Stimulated activated CD8-positive, alpha-beta memory T cell treated with anti-CD3 and anti-CD28 coated beads, Interleukin-4, amount 100 ng/mL, for 4 hours (primary cell): ENCODE measurements at regions not wholly inside any gene's neighbourhood (a gene's known extent, or its start where the extent isn't known, plus 50 kb on each side); places are given as distances from the start of the nearest gene placed in this dataset.

ENCODE experiments used
- DNase-seq, 2 donors: peaks; one replicate each; pipeline ENCODE4 v3.0.0-alpha.2; 2020; ENCODE audit warnings: low read depth in 2 of 2, low spot score in 1 of 2

DNA sequence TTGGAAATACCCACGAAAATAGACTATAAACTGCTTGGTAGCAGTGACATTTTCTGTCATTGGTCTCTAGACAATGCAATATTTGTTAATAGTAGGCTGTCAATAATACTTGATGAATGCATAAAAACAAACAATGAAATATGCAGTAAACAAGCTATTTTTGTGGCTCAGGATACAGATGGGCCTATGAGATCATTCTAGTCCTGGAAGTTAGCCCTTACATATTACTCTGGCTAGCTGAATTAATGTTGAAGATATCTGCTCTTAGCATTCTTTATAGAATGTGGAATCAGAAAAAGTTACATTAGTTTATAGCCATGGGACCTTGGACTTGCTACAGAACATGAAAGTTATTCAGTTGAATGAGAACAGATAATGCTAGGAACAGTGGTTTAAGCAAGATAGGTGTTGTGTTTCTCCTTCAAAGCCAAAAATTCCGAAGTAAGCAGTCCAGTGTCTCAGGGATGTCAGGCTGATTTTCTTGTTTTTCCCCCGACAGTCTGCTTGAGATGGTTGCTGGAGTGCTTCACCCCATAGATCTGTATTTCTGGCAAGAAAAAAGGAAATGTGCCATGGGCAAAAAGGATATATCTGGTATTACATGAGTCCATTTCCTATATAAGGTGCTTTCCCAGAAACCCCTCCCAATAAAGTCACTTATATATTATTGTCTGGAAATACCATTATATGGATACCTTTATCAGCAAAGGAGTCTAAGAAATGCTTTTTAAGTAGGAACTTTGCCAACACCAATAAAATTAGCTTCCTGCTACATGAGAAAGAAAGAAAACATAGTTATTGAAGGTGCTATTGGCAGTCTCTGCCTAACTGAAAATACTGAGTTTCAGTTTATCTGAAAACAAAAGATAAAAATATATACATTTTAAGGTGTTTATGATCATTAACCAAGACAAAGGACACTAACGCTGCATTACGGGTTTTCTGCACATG lies 619.4 kb upstream of the ATP2B1 start:
- no peak for DNase-seq

DNA sequence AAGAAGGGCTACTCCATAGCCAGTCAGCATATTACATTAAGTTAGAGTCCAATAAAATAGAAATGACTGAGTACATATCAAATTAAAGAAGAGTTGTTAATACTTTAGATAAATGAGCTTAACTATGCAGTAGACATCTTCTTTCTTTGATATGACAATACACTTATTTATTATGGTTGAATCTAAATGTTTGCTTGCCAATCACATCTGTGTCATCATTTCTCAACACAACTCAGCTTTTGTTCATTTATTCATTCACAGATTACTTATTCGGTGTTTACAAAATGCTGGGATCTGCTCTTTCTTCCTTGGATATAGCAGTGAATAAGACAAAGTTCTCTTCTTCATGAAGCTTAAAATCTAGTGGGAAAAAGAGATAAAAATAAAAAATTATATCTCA lies 614.6 kb upstream of the ATP2B1 start:
- DNase-seq, result no peak

DNA sequence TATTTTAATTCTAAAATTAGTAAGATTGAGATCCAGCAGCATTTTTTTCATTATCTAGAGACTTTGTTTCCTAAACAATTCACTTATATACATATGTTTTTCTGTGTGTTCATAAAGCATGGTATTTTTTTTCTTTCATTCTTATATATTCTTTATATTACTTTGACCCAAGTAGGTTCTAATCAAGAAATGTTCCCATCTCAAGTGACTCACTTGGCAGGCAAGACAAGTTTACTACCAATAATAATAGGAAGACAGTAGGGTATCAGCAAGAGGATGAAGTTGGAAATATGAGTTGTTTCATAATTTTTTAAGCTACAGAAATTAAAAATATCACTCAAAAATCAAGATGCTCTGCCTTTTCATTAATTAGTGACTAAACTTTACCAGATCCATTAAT lies 613.4 kb upstream of the ATP2B1 start:
- no peak for DNase-seq

DNA sequence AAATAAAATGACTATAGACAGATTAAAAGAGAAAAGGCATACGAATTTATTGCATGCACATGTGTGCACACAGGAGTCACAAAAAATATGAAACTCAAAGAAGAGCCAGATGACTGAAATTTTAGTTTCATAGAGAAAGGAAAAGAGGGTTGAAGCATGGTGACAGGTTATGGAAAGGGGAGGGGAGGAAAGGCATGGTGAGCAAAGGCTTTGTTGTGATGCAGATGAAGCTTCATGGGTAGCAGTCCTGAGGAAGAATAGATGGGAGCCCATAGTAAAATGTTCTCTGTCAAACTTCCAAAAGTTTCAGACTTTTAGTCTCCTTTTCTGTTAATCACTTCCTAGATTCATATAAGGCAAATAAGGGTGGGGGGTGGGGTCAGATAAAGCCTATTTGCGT lies 612.7 kb upstream of the ATP2B1 start:
- DNase-seq, result no peak

DNA sequence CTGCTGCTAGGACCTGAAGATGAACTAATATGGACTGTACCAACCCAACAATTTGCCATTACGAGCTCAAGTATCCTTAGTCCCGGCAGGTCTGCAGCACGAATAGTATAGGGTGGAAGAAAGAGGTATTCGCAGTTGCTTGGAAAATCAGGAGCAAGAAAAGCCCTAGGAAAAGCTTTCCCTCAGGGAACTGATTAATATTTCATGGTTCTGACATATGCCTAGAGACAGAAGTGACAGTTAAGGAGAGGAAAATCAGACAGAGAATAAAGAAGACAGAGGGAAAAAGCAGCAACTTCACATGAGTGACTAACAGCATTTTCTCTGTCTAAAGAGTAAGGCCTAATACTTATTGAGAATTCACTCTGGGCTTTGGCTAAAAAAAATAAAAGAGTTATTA lies 602.9 kb upstream of the ATP2B1 start:
- DNase-seq, result no peak

DNA sequence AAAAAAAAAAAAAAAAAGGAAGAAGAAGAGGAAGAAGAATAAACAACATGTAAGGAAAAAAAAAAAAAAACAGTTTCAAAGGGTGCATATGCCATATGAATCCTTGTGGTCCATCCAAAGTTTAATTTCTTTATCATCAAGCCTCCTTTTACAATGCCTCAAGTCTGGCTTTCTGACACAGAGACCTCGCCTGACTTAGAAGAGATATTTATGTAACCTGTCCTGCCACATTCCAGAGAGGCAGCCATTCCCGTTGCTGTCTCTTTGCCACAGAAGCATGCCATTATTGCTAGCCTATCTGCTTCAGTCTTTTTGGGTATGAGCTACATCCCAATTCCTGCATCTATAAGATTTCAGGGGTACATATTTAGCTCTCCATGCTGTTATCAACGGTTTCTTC lies 596.7 kb upstream of the ATP2B1 start:
- no peak for DNase-seq

DNA sequence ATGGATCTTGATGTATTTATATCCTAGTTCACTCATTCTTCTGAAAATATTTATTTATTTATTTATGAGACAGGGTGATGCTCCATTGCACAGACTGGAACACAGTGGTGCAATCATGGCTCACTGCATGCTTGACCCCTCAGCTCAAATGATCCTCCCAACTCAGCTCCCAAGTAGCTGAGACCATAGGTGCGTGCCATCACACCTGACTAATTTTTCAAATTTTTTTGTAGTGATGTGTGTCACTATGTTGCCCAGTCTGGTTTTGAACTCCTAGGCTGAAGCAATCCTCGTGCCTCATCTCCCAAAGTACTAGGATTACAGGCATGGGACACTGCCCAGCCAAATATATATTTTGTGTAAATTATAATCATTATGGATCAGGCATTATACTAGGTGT lies 595.6 kb upstream of the ATP2B1 start:
- DNase-seq, result no peak

DNA sequence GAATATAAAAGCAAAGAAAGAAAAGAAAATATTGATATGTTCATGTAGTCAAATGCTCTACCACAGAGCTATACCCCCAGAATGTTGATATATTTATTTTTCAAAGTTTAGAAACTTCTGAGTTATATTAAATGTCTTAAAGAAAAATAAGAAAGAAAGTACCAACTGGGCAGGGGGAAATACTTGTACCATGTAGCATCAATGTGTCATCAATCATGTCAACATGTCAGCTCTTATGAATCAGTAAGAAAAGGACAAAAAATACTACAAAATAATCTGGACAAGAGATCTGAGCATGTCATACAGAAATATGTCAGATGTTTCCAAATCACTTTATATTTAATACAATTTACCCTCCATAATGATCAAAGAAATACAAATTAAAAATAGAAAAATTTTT lies 595.1 kb upstream of the ATP2B1 start:
- no peak for DNase-seq

DNA sequence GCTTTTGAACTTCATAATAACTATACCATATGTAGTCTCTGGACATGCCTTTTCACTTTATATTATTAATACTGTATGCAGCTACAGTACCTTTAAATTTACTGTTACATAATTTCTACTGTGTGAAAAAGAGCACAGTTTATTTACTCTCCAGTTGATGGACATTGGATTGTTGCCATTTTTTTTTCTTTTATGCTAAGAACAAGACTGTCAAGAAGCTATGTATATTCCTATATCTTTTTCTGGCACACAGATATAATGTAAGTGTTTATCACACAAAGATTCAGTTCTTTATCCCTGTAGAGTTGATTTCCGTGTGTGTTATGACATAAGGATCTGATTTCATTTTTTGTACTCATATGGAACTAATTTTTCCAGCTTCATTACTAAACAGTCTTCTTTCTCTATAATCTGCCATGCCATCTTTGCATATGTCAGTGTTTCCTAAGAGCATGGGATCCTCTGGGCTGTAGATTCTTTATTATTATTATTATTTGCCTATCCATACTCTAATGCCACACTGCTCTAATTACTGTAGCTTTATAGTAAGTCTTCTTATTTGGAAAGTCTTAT lies 593.0 kb upstream of the ATP2B1 start:
- DNase-seq, result no peak

DNA sequence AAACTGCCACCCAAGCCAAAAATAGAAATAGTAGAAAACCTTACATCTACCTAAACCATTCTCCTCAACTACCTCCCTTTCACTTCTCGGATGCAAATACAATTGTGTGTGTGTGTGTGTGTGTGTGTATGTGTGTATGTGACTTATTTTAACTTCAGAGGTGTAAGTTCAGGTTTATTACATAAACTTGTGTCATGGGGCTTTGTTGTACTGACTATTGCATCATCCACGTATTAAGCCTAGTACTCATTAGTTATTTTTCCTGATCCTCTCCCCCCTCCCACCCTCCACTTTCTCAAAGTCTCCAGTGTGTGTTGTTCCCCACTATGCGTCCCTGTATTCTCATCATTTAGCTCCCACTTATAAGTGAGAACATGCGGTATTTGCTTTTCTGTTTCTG lies 592.5 kb upstream of the ATP2B1 start:
- no peak for DNase-seq

DNA sequence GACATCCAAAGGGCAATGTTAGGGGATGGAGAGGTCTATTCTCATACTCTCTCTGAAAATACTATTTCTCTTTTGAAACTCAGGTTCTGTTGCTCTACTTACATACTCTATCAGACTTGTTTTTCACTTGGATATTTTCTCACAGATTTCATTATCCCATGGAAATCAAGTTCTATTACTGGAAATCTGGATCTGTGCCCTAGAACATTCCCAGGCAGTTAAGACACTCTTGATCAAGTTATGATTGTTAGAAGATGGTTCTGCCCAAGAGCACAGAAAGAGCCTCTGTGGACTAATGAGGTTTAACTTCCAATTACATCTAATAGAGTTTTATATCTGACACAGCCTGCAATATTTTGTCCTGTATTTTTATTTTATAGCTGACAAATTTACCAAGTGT lies 591.0 kb upstream of the ATP2B1 start:
- DNase-seq, result no peak

DNA sequence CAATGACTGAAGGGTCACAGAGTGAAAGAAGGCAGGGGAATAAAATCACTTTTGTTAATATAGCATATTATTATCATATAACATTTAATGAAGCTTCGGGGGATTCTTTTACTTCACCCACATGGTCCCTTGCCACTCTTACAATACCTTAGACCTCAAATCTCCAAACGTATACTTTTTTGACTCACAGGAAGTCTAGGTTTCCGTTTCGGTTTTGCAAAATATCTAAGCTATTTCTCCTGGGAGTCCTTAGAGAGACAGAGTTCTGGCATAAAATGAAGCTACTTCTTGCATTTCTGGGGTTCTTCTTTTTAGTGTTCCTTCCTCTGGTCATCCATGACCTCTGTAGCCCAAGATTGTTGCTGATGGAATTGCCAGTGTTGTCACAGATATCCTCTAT lies 590.5 kb upstream of the ATP2B1 start:
- DNase-seq, result no peak

DNA sequence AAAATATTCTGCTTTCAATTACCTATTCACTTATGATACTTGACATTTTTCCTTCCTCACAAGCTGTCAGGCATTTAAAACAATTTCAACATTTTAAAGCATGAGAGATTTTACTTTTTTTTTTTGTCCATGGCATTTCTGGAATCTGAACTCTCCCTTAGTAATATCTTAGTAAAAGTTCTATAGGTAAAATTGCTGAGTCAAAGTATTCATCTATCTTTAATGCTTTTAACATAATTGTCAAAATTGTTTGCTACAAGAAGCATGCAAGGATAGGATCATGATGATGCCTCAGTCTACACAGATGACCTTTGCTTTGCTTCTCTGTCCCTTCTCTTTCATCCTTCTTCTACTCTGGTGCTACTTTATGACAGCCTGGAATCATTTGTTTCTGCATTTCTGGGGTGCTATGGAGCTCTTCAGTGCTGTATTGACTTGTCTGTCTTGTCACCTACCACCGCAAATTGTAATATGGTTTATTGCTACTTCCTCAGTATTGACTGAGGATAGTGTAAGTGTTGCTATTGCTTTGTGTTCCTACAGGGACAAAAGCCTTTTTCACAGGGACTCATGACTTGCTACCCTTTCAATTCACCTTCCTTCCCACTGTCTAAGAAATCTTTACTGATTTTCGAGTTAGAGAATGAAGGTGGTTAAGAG lies 589.8 kb upstream of the ATP2B1 start:
- DNase-seq, result no peak

DNA sequence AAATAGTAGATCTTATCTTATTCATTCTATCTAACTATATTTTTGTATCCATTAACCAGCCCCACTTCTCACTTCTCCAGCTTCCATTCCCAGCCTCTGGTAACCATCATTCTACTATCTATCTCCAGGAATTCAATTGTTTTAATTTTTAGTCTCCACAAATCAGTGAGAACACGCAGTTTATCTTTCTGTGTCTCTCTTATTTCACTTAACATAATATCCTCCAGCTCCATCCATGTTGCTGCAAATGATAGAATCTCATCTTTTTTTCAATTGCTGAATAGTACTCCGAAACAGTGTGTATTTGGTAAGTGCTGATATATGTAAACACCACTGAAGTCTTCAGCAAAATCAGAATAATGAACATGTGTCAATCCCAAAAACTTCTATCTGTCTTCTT lies 587.2 kb upstream of the ATP2B1 start:
- no peak for DNase-seq

DNA sequence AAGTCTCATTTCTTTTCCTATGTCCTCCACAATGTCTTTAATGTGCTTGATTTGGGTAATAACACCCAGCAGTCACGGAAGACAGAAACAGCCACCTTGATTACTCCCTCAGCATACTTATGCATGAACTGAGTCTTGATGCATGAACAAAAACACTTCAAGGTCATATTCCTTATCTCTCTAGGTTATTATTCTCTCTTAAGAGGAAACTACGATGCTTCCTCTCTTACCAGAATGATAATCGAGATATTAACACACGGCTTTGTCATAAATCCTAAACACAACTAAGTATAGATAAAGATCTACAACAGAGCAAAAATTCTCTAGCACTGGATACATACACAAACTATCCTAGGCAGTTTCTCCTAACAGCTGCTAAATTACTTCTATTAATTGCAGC lies 583.5 kb upstream of the ATP2B1 start:
- no peak for DNase-seq

DNA sequence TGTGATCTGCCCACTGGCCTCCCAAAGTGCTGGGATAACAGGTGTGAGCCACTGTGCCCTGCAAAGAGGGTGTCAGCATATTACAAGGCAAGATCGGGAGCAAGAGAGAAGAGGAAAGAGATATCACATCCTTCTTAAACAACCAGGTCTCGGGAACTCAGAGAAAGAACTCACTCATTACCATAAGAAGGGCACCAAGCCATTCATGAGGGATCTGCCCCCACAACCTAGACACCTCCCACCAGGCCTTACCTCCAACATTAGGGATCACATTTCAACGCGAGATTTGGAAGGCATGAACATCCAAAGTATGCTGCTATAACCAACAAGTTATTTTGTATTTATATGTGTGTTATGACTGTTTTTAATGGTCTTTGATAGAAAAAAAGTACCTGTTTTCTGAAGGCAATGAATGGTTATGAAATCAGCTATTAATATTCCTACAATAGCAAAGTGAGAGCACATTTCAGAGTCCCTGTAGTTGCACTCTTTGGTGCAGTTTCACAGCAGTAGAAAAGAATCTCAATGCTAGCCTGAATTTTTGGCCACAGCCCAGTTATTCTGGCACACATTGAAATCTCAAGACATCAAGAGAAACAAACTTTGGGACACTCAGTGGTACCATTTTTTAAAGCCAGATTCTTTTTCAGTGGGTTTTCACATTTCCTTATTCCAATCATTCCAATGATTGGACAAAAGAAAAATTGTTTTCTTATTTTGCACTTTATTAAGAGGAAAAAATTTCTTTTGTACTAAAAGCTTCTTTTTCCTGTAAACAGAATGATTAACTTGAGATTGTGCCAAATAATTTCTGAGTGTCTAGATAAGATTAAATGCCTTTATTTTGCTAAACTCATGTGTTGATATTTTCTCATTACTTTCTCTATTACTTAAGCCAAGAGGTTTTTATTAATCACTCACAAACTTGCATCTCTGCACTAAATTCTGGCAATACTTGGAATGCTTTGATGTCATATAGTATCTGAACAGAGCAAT lies 582.6 kb upstream of the ATP2B1 start:
- no peak for DNase-seq

DNA sequence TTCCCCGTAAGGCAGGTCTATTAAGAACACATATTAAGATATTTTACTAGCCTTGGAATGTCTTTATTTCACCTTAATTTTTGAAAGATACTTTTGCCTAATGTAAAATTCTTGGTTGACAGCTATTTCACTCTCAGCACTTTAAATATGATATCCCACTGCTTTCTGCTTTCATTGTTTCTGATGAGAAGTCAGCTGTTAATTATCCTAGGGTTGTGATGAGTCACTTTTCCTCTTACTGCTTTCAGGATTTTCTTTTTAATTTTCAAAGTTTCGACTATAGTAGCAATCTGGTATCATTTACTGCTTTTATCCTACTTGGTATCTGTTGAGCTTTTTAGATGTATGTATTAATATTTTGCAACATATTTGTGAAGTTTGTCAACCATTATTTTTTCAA lies 578.9 kb upstream of the ATP2B1 start:
- no peak for DNase-seq

DNA sequence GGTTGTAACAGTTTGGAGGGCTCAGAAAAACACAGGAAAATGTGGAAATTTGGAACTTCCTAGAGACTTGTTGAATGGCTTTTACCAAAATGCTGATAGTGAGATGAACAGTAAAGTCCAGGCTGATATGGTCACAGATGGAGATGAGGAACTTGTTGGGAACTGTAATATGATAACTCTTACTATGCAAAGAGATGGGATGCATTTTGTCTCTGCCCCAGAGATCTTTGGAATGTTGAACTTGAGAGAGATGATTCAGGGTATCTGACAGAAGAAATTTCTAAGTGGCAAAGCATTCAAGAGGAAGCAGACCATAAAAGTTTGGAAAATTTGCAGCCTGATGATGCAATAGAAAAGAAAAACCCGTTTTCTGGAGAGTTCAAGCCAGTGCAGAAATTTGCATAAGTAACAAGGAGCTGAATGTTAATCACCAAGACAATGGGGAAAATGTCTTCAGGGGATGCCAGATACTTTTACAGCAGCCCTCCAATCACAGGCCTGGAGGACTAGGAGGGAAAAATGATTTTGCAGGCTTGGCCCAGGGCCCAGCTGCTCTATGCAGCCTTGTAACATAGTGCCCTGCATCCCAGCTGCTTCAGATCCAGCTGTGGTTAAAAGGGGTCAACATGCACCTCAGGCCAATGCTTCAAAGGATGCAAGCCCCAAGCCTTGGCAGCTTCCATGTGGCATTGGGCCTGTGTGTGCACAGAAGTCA lies 572.7 kb upstream of the ATP2B1 start:
- DNase-seq, result no peak

DNA sequence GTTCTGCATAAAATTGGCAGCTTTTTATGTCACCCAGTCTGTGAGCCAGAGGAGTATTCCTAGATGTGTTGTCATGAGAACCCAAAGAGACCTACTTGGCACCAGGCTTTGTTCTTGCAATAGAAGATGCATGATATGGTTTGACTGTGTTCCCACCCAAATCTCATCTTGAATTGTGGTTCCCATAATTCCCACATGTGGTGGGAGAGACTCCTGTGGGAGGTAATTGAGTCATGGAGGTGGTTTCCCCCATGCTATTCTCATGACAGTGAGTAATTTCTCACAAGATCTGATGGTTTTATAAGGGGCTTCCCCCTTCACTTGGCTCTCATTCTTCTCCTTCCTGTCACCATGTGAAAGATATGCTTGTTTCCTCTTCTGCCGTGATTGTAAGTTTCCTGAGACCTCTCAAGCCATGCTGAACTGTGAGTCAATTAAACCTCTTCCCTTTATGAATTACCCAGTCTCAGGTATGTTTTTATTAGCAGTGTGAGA lies 572.0 kb upstream of the ATP2B1 start:
- DNase-seq, result no peak

DNA sequence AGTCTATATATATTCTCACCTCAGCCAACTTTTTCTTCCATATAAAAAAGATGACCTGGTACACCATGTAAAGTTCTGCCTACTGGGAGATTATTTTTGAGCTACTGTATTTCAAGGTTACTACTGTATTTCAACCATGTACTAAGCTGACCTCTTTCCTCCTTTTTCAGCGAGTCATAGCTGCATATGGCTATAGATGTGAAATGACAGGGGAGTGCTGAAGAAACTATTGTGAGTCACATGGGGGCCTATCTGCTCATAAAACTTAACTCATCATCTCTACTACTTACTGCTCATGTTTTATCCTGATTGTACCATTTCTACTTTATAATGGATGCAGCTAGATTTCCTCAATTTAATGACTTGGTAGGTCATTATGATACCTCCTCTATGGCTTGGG lies 571.4 kb upstream of the ATP2B1 start:
- DNase-seq, result no peak
